EH (cell line): ENCODE measurements at regions not wholly inside any gene's neighbourhood (a gene's known extent, or its start where the extent isn't known, plus 50 kb on each side); places are given as distances from the start of the nearest gene placed in this dataset.

Source experiments
- DNase-seq: peaks from one replicate; pipeline ENCODE4 v3.0.0-alpha.2; 2015; ENCODE audit warnings: low read depth

GRCh38 chr14:104370256-104370870 is 209.2 kb upstream of the C14orf180 start:
- no peak for DNase-seq

GRCh38 chr14:104371031-104371430 is 208.5 kb upstream of the C14orf180 start:
- no peak for DNase-seq

GRCh38 chr14:104371917-104372316 is 207.6 kb upstream of the C14orf180 start:
- no peak for DNase-seq

DNA sequence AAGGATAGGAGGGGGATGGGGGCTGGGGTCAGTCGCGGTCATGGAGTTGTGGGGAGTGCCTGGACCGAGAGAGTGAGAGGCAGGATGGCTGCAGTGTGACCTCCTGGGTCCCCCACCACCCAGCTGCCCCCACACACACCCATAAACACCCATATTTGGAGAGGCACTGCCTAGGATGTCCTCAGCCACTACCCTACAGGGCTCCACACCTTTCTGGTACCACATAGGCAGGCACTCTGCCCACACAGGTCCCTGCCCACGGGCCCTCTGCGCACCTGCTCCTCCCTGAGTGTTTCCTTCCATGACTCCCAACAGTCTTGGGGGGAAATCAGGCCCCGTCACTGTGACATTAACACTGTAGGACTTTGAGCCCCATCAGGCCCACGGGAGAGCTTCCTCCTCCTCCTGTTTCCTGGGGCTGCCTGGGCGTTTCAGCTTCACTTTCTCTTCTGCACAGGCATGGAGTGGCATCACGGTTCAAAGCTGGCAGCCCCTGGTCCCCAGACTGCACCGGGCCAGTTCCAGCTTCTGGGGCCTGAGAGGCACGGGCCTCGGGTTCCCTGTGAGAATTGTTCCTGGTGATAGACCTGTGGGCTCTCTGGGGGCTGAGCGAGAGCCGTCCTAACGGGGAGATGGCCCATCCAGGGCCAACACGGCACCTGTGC is 207.0 kb upstream of the C14orf180 start:
- DNase-seq: no peak

DNA sequence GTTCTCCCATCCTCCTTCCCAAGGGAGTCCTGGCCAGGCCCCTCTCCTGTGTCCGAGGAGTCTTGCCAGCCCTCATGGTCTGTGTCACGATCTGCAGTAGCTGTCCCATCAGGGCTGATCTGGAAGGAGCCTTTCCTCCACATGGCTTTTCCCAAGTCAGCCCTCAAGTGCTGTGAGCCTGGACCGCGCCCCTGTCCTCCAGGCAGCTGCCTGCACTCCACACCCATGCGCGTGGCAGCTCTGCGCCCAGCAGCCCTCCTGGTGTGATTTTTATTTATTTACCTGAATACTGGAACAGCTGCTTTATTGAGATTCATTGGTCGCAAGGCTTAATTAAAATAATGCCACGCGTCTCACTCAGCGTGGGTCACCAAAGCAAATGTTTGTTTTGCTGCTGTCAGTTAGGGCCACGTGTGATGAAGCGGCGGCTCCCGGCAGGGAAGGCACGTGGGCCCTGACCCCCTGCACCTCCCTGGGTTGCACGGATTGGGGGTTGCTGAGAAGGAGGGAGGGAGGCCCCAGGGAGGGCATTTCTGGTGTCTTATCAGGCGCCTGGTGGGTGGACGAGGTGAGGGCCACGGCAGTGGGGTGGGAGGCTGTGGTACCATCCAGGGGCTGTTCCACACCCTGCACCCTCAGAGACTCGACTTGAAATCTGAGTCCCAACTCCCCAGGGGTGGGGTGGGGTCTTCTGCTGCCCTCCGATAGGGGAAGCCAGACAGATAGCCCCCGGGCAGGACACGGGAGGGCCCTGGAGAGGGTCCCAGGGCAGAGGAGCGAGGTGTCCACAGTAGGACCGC is 206.3 kb upstream of the C14orf180 start:
- no peak for DNase-seq

DNA sequence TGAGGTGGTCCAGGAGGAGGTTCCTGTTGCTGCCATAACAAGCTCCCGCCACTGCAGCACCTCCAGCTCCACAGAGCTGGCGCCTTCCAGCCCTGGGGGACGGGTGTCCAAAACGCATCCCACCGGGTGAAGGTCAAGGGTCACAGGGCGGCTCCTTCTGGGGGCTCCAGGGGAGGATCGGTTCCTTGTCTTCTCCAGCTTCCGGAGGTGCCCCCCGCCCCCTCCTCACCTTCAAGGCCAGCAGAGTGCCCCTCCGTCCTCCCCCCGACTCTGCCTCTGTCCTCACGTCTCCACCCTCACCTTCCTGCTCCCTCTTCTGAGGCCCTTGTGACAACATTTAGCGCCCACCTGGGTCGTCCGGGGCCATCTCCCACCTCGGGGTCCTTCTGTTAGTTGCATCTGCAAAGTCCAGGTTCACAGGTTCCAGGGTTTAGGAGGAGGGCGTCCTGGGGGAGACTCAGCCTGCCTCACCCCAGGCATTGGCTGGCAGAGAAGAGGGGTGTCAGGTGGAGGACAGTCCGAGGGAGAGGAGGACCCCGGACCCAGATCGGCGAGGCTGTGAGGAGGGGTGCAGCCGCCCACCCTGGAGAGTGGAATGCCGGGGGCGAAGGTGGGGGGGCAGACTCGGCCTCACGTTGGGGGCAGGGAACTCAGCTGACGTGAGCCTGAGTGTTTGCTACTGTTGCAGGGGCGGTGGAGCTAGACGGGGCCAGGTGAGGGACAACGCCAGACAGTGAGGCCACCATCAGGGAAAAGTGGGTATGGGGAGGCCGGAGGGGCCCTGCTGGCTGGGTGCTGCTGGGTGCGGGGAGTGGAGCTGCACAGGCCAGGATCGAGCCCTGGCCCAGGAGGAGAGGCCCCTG is 205.5 kb upstream of the C14orf180 start:
- DNase-seq: no peak

GRCh38 chr14:104374718-104375080 is 204.9 kb upstream of the C14orf180 start:
- DNase-seq: no peak

GRCh38 chr14:104375551-104376201 is 203.9 kb upstream of the C14orf180 start:
- no peak for DNase-seq

DNA sequence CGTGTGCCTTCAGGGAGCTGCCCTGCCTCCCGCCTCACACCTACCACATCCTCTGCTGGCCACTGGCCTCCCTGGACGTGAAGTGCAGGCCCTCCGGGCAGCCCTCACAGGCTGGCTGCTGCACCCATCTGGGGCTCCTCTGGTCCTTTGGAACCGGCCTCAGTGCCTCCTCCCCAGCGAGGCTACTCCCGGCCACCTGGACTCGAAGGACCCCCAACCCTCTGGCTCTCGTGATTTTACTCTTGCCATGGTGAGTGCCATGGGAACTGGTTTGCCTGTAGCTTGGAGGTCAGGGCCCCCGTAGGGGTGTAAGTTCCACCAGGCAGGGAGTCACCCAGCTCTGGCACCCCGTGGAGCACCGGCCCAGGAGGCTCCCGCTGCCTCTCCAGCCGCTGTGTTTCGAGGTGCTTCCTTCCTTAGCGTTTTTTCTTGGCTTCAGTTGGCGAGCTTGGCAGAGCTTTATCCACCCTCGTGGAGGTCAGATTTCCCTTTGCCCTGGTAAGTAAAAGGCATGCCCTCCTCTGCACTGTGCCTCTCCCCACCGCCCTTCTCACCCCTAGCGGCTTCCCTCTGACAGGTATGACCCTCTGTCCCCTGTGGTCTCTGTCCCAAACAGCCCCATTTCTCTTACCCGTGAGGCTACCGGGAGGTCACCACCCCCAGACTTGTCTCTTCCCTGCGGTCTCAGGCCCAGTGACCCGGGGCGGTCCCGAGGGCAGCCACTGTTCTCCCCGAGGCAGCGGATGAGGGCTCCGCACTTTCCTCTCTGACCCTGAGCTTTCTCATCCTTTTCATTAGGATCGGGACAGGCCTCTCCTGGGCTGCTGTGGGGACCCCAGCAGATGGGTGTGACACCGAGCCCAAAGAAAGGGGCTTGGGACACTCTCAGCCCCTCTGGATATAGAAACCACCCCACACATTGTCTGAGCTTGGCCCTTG is 203.1 kb upstream of the C14orf180 start:
- DNase-seq: no peak

GRCh38 chr14:104377256-104377655 is 202.3 kb upstream of the C14orf180 start:
- no peak for DNase-seq

DNA sequence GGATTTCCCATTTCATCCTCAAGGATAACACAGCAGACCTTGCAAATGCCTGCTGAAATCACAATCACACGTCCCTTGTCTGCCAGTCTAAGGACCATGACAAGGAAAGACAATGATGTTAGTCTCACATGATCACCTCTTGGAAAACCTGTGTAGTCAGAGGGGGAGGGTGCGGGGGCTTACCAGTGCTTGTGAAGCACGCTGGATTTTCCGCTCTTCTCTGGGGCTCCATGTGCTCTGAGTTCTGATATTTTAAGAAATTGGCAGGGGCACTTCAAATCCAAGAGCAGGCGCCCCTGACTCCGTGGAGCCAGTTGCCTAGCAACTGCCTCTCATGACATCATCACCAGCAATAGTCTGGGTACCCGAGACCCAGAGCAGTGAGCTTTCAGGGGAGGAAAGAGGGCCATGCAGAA is 200.9 kb upstream of the C14orf180 start:
- DNase-seq: no peak

DNA sequence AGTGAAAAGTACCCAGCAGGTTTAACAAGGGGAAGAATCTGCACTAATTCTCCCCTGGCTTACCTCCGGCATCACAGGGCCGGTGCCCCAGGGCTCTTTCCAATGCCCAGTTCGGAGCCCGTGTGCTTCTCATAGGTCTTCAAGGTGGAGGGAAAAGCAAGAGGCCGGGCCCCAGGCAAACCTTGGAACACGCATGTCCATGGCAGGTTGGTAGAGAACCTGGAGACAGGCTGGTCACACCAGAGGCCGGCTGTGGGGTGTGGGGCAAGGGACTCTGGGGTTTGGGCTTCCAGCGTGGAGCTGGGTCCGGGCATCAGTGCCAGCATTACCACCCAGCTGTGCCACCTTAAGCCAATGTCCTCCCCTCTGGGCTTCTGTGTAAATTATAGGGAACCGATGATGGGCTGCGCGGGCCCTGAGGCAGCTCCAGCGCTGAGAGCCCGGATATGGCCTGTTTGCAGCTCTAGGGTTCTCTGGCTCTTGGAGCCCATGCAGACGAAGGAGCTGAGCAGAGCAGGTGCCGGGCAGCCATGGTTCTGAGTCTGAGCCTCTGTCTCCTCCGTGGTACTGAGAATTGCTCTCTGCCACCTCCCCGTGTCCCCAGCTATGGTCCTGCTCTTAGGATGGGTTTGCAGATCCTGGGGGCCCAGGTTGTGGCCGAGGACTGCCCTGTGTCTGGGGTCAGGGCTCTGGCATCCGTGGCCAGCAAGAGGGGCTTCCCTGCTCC is 197.0 kb upstream of the C14orf180 start:
- DNase-seq: no peak

DNA sequence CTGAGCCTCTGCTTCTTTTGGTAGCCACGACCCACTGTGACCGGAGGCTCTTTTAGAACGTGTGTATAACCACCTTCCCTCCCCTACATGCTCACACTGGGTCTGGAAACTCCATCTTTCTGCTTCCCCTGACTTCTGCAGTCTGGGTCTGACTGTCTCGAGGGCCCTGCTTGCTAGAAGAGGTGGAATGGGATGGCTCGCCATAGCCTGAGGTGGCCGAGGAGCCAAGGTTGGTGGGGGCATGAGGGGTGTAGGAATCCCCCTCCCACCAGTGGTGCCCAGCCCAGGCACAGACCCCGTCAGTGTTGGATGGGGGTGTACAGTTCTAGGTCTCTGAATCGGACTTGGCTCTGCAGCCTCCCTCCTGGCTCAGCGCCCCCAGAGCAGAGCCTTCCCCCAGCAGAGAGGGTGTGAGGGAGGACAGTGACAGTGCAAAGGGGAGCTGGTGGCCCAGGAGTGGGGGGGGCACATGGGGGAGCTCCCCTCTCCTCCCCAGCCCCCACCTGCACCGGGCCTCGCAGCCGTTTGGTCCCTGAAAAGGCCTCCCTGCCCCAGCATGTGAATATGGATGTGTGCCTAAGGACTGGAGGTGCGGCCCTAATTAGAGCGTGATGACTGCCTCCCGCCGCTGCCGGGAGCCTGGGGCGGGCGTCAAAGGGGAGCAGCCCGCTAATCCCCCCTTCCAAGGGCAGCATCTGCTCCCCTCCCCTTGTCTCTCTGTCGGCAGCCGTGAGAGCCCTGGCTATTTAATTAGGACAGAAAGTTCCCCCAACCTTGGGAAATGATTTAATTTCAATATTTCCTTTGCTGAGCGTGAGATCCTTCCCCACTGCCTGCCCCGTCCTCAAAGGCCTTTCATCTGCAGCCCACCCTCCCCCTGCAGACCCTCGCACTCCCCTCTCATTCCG is 196.2 kb upstream of the C14orf180 start:
- DNase-seq: no peak

DNA sequence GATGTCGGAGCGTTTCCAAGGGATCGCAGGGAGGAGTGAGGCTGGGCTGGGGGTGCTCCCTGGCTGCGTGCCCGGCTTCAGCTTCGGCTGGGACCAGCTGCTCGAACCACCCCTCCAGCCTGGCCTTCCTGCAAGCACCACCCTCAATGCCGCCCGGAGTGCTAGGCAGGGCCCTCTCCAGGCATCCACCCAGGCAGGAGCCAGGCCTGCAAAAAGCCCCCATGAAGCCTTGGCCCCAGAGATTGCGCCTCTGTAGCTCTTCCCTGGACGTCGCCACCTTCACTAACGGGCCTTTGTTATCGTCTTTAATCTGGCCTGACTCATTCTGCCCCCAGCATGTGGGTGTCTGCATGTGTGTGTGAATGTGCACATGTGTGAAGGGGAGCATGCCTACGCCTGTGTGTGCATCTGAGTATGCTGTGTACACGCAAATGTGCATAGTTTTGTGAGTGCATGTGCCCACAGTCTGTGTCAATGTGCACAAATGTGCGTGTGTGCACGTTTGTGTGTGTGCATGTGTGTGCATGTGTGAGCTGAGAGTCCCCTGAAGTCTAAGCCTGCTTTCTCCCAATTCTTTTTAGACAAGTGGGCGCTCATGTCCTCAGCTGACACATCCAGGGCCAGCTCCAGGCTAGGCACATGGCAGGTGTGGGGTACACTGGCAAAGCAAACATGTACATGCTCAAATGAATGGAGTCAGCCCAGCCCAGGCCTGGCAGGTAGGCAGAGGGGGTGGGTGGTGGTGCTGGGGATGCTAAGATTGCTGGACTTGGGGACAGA is 195.4 kb upstream of the C14orf180 start:
- DNase-seq: no peak

- DNase-seq: no peak
Observed at GRCh38 chr14:104384776-104385071, 194.8 kb upstream of the C14orf180 start.

DNA sequence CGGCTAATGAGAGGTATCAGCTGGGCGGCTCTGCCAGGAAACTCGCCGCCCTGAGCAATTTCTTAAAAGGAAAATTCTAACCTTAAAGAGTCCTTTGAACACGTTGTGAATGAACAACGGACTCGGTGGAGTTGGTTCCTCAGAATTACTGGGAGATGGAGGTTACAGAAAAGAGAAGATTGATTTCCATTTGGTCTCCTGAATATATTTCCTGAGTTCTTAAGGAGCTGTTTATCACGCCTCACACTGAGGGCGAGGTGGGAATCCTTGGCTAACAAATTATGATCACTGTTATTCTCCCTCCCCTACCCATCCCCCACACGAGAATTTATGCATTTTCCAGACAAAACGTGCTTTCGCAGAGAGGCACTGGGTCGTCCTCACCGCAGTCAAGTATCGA is 194.5 kb upstream of the C14orf180 start:
- no peak for DNase-seq

DNA sequence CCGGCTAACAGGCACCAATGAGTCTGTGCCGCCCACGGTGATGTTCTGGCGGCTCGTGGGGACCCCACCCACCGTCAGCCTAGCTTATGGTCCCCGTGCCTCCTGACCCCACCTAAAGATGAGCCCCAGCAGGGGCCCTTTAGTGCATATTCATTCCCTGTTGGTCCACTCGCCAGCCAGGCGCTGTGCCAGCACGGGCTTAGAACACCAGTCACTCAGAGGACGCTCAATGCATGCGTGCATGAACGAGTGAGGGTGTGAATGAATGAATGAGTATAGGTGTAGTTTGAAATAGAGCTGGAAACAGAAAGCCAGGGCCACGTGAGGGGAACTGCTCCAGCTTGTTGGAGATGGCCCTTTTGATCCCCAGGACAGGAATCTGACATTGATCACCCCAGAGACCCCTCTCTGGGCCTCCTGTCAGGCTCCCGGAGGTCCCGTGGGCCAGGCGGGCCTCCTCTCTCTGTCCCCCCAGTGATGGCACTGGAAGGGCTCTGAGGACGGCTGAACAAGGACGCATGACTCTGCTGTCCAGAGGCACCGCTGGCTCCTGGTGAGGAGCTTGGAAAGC is 193.9 kb upstream of the C14orf180 start:
- DNase-seq: no peak
